Stimulated activated CD8-positive, alpha-beta memory T cell treated with anti-CD3 and anti-CD28 coated beads, Interleukin-2, amount 100 ng/mL, for 48 hours (primary cell): ENCODE measurements at regions not wholly inside any gene's neighbourhood (a gene's known extent, or its start where the extent isn't known, plus 50 kb on each side); places are given as distances from the start of the nearest gene placed in this dataset.
"Not testable (repeated sequence)": the region's sequence is repeated elsewhere in the genome, so short reads cannot be mapped to it uniquely, and the experiment has no call there.

Experiments used
- DNase-seq, 2 donors: peaks; one replicate each; pipeline ENCODE4 v3.0.0-alpha.2; 2020; ENCODE audit warnings: low read depth in 2 of 2

DNA sequence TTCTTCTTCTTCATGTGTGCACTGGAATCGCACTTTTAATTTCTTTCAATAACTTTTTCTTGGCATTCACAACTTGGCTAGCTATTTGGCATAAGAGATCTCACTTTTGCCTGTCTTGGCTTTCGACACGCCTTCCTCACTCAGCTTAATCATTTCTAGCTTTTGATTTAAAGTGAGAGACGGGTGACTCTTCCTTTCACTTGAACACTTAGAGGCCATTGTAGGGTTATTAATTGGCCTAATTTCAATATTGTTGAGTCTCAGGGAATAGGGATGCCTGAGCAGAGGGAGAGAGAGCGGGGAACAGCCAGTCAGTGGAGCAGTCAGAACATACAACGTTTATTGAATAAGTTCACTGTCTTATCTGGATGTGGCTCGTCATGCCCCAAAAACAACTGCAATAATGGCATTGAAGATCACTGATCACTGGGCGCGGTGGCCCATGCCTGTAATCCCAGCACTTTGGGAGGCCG, 200.3 kb downstream of the SEC14L1 start:
- no peak for DNase-seq

DNA sequence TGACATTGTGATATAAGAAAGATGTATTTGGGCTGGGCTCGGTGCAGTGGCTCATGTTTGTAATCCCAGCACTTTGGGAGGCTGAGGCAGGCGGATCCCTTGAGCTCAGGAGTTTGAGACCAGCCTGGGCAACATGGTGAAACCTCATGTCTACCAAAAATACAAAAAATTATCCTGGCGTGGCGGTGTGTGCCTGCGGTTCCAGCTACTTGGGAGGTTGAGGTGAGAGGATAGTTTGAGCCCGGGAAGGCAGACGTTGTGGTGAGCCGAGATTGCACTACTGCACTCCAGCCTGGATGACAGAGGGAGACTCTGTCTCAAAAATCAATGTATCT, 201.9 kb downstream of the SEC14L1 start:
- DNase-seq = not testable (repeated sequence)

DNA sequence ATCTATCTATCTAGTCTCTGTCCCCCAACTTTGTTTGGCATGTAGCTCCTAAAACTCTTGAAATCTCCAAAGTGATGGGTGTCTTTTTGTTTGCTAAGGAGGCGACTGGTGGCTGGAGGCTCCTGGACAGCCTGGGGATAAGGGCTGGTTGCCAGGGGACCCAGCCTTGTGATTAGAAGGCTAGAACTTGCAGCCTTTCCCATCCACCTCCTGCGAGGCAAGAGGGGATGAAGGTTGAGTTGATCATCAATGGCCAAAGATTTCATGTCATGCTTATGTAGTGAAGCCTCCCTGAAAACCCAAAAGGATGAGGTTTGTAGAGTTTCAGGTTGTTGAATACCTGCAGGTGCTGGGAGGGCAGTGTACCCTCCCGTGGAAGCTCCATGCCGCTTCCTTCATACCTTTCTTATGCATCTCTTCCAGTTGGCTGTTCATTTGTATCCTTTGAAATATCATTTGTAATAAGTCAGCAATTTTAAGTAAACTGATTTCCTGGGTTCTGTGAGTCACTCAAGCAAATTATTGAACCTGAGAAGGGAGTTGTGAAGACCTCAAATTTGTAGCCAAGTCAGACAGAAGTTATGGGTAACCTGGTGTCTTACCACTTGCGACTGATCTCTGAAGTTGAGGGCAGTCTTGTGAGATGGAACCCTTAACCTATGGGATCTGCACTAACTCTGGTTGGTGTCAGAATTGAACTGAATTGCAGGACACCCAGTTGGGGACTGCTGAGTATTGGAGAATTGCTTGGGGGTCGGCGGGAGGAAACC, 202.4 kb downstream of the SEC14L1 start:
- DNase-seq = no peak

DNA sequence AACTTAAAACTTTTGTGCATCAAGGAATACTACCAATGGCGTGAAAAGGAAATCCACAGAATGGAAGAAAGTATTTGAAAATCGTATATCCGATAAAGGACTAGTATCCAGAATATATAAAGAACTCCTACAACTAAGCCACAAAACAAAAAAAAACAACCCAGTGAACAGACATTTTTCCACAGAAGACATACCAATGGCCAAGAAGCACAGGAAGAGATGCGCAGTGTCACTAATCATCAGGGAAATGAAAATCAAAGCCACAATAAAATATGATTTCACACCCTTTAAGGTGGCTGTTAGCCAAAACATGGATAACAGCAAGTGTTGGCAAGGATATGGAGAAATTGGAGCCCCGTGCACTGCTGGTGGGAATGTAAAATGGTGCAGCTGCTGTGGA, 203.3 kb downstream of the SEC14L1 start:
- DNase-seq = no peak

GRCh38 chr17:77345260-77345910, 204.6 kb downstream of the SEC14L1 start:
- no peak for DNase-seq

GRCh38 chr17:77346765-77347164, 206.0 kb downstream of the SEC14L1 start:
- no peak for DNase-seq

- DNase-seq = no peak
Measured at GRCh38 chr17:77347544-77347943, 206.8 kb downstream of the SEC14L1 start.

DNA sequence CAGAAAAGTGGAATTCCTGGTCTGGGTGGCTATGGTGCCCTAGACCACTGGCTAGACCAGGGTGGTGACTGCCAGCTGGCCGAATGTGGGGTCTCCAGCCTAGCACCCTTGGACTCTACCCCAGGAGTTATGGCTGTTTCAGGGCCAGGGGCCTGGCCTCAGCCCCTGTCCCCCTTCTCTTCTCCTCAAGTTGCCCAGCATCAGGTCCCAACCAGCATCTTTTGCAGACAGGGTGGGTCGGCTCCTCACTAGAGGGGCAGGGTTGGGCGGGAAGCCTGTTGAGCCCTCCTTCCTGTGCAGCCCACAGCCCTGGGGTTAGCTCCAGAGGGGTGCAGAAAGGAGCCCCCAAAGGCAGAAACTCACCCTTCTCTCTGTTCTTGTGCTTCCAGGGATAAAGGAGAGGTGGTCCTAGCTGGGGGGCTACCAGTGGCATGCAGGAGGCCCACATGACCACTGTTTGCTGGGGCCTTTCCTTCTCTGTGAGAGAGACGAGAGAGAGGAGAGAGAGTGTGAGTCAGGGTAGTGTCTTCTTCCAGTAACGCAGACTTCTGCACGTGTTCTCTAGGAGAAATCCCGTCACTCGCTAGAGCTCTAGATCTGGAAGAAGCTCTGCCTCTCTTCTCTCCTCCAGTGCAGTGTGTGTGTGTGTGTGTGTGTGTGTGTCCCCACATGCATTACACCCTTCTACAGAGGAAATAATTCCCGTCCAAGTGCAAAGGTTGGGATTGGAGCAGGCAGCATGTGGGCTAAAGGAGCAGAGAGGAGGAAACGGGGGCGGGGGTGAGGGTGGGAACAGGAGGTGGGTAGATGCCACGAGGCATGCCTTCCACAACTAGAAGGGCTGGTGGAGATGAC, 209.4 kb downstream of the SEC14L1 start:
- DNase-seq = no peak

GRCh38 chr17:77352441-77352840, 211.7 kb downstream of the SEC14L1 start:
- DNase-seq = no peak

DNA sequence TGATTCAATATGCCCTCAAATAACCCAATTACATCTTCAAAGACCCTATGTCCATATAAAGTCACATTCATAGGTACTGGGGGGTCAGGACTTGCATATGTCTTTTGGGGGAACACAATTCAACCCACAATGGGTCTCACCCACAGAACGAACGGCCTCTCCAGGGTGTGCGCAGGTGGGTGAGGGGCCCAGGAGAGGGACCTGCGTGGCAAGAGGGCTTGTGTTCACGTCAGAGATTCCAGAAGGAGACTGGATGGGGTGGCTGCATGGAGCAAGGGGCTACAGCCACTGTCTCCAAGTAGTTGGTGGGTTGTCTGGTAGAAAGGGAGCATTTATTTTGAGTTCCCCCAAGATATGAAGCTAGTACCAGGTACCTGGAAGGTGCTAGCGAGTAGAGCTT, 212.2 kb downstream of the SEC14L1 start:
- DNase-seq = no peak

DNA sequence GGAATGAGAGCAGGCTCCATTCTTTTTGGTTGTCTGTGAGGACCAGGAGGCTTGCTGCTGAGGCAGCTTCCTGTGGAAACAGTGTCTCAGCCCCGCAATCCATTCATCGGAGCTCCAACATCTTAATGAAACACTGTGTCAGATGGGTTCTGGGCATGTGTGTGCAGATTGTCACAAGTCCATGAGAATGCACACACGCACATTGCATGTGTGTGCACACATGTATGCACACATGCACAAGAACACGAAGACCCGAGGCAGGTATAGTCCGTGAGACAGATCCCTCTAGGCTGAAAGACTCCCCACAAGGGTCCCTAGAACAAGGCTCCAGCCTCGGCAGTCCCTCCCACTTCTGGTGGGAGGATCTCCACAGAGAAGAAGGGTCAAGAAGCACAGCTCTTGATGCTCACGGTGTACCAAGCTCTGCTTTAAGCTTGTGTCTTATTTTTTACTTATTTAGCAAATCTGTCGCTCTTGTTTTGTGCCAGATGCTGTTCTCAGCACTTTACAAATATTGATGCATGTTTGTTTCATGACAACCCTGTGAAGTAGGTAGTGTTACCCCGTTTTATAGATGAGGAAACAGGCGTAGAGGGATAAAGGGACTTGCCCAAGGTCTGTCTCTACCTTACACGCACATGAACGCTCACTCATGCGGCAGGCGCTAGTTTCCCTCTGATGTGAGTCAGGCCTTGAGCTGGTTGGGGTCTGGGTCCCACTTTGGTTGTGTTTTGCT, 213.1 kb downstream of the SEC14L1 start:
- DNase-seq = no peak

DNA sequence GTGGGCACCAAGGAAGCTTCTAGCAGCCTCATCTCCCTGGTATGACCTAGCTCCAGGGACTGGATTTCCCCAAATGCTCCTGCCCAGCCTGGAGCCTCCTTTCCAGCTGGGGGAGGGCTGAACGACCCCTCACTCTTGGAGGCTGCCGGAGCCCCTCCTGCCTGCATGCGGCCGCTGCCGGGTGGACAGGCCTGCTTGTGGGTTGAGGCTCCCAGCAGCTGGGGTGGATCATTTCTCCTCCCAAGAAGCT, 213.6 kb downstream of the SEC14L1 start:
- no peak for DNase-seq

DNA sequence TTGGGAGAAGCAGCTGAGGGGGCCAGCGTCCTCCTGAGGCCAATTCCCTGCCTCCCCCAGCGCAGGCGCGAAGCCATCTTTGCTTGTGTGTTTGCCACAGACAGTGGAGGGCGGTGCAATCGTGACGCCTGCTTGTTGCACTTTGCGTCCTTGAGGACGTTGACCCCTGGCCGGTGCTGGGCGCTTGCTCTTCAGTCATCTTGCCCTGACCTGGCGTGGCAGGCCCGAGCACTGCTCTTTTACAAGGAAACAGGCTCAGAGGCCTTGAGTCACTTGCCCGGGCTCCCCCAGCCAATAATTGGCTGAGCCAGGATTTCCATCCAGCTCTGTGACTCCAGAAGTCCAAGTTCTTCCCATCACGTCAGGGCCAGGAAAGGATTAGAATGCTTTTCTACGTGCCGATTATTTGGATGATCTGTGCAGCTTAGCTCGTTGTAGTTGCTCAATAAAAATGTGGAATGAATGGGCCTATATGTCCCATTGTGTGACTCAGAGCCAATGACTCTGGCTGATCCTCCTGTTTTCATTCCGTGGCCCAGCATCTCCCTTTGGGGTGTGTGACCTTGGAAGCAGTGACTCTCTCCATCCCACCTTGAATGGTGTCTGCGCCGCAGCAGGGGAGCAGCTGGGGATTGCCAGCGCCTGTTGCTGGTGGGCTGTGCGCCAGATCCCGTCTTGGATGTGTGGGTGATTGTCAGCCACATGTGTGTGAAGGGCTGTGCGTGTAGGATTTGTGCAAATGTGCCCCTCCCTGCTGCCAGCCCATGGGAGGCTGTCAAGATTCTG, 214.1 kb downstream of the SEC14L1 start:
- no peak for DNase-seq

GRCh38 chr17:77356109-77356689, 215.4 kb downstream of the SEC14L1 start:
- DNase-seq = no peak

GRCh38 chr17:77356690-77357201, 216.0 kb downstream of the SEC14L1 start:
- no peak for DNase-seq

- DNase-seq = no peak
Measured at GRCh38 chr17:77358801-77359200, 218.0 kb downstream of the SEC14L1 start.

DNA sequence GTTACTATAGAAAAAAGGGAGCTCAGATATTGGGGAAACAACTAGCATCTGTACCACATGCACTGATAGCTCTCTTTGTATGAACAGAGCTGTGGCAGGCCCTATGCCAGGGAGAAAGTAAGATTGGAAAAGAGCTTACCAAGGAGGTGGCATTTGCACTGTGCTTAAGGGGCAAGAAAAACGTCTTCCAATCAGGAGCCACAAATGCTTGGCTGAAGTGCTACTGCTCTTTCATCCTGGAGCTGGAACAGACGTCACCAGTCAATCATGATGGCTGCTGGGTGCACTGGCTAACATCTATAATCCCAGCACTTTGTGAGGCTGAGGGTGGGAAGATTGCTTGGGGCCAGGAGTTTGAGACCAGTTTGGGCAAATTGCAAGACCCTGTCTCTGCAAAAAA, 218.5 kb downstream of the SEC14L1 start:
- DNase-seq = no peak

DNA sequence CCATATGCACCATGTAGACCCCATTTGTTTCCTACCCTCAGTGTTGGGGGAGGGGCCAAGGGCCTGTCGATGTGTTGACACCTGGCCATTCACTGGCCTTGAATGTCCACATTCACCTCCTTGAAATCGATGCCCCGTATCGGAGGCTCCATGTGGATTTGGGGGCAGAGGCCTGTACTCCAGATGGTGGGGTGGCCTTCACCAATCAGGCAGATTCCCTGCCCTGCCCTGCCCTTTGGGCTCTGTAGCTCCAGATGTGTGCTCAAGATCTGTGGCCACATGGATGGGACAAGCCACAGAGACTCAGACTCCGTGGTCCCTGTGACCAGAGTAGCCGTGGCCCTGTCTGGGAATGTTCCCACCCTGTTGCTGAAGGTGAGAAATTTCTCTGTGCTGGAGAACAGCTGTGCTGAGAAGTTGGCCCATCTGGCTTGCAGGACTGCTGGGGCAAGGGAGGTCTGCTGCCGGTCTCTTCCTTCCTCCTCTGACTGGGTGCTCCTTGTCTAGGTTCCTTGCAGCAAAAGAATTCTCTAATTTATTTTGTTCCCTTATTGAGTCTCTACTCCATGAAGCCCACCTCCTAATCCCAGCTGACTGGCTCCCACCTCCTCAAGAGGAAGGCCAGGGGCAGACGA, 221.3 kb downstream of the SEC14L1 start:
- DNase-seq = no peak

DNA sequence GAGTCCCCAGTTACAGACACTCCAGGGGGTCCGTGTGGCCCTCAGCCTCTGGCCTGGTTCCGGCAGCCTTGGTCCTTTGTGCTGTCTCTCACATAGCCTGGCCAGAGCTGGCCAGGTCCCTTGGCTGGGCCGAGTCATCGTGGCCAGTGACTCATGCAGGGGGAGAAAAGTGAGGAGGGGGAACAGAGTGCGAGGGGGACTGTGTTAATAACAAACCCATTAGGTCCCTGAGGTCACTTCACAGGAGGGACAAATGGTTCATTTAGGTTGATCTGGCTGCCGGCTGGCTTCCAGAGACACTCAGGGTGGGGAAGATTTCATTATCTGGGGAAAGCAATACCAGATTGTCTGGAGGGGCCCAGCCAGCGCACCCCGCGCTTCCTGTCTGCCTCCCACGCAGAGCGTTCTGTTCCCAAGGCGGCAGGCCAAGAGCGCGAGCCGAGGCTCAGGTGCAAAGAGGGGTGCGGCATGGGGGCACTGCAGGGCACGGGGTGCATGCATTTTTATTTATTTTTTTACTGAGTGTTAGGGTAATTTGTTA, 223.1 kb downstream of the SEC14L1 start:
- DNase-seq = no peak

DNA sequence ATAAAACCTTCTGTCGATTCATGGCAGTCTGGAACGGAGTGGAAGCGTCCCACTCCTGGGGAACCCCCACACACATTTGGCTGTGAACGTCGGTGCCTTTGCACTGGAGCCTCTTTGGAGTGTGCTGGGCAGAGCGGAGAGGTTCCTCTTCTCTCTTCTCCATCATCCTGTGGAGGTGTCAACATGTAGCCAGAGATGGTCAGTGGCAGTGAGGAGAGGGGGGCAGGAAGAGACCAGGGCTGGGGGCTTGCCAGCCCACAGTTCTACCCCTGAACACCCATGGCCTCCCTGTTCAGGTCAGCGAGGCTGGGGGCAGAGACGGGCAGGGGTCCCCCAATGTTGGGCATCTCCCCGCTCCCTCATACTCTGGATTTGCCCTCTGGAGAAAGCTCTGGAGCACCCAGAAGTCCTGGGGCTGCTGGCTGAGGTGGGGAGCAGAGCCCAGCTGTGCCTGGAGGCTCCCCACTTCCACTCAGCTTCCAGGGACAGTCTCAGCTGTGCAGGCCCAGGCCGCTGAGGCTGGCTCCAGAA, 223.7 kb downstream of the SEC14L1 start:
- no peak for DNase-seq
